PC-9 (cell line): ENCODE measurements at regions not wholly inside any gene's neighbourhood (a gene's known extent, or its start where the extent isn't known, plus 50 kb on each side); places are given as distances from the start of the nearest gene placed in this dataset.

Experiments used
- CTCF ChIP-seq: fragments of 200-600 bp; sonication (generic); conservative IDR thresholded peaks from 2 replicates; pipeline ENCODE4 v1.6.1; 2017; ENCODE audit warnings: mixed run types, antibody characterized with exemption, mild to moderate bottlenecking, moderate library complexity
- EZH2 ChIP-seq: fragments of 200-600 bp; sonication (generic); IDR thresholded peaks from 2 replicates; pipeline ENCODE4 v1.8.0; 2017; ENCODE audit warnings: antibody characterized with exemption, low read depth

DNA sequence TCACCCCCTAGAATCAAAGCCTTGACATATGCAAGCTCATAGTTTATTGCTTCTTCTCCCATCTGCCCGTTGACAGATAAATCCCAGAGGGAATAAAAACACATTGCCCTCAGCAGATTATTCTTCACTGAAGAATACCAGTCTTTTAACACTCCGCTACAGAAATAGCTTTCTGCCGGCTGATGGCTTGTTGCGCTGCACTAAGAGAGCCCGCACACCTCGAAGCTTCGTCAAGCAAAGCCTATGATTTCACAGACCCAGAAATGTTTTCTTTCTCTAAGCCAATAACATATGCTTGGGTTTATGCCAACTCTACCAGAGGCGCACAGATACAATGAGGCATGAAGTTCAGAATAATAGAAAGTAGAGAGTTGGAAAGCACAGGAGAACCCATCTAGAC lies 208.9 kb upstream of the FOXQ1 start:
- TF ChIP-seq CTCF, result no peak
- TF ChIP-seq EZH2, result no peak
